ENCODE measurements at regions not wholly inside any gene's neighbourhood (a gene's known extent, or its start where the extent isn't known, plus 50 kb on each side); places are given as distances from the start of the nearest gene placed in this dataset.

DNA sequence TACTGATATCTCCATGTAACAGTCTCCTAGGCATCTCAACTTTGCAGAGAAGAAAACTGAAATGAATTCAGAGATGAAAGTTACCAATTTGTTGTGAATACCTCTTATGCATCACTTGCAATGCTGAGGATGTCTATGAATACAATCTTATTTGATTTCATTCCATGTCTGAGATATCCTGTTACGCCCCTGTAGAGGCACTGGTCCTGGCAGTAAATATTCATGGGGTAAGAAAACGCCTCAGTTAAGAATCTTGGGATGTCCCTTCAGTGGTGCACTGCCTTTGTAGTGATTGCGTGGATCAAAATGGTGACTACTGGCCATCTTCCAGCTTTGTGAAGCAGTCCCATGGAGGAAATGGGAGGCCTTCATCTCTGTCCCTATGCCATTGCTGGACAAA, 229.1 kb upstream of the C9orf72 start:
- TF ChIP-seq, protein P1, sequence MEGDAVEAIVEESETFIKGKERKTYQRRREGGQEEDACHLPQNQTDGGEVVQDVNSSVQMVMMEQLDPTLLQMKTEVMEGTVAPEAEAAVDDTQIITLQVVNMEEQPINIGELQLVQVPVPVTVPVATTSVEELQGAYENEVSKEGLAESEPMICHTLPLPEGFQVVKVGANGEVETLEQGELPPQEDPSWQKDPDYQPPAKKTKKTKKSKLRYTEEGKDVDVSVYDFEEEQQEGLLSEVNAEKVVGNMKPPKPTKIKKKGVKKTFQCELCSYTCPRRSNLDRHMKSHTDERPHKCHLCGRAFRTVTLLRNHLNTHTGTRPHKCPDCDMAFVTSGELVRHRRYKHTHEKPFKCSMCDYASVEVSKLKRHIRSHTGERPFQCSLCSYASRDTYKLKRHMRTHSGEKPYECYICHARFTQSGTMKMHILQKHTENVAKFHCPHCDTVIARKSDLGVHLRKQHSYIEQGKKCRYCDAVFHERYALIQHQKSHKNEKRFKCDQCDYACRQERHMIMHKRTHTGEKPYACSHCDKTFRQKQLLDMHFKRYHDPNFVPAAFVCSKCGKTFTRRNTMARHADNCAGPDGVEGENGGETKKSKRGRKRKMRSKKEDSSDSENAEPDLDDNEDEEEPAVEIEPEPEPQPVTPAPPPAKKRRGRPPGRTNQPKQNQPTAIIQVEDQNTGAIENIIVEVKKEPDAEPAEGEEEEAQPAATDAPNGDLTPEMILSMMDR (IDR thresholded peaks at IDR 0.05) = no peak
- no peak for TF ChIP-seq POLR2A (IDR thresholded peaks at IDR 0.05)

All from right lobe of liver (tissue), 4 donors.